ENCODE measurements at regions not wholly inside any gene's neighbourhood (a gene's known extent, or its start where the extent isn't known, plus 50 kb on each side); places are given as distances from the start of the nearest gene placed in this dataset.

GRCh38 chr3:29167180-29167579 lies 113.7 kb upstream of the RBMS3 start:
- H3K9me3 Mint-ChIP-seq, result peaks cover 14% of the 10 kb centered on the region
- no peaks in the 10 kb centered on the region for H3K27me3 Mint-ChIP-seq (ENCODE audit: low read depth)
- peaks cover 2% of the 10 kb centered on the region for H3K36me3 Mint-ChIP-seq (ENCODE audit: low read depth)
- H3K27ac Mint-ChIP-seq (ENCODE audit: unreplicated experiment), result no peak overlapping the region
- H3K4me1 Mint-ChIP-seq, result peaks cover 33% of the 10 kb centered on the region
- TF ChIP-seq, protein P1, sequence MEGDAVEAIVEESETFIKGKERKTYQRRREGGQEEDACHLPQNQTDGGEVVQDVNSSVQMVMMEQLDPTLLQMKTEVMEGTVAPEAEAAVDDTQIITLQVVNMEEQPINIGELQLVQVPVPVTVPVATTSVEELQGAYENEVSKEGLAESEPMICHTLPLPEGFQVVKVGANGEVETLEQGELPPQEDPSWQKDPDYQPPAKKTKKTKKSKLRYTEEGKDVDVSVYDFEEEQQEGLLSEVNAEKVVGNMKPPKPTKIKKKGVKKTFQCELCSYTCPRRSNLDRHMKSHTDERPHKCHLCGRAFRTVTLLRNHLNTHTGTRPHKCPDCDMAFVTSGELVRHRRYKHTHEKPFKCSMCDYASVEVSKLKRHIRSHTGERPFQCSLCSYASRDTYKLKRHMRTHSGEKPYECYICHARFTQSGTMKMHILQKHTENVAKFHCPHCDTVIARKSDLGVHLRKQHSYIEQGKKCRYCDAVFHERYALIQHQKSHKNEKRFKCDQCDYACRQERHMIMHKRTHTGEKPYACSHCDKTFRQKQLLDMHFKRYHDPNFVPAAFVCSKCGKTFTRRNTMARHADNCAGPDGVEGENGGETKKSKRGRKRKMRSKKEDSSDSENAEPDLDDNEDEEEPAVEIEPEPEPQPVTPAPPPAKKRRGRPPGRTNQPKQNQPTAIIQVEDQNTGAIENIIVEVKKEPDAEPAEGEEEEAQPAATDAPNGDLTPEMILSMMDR (conservative IDR thresholded peaks at IDR 0.05), result no peak
- no peak for DNase-seq (ENCODE audit: low read depth, low spot score)
- no peak overlapping the region for H3K4me3 Mint-ChIP-seq

- H3K4me3 Mint-ChIP-seq, result no peak overlapping the region
- H3K27ac Mint-ChIP-seq (ENCODE audit: unreplicated experiment), result no peak overlapping the region
- H3K27me3 Mint-ChIP-seq (ENCODE audit: low read depth), result no peaks in the 10 kb centered on the region
- DNase-seq (ENCODE audit: low read depth, low spot score), result no peak
- peaks cover 38% of the 10 kb centered on the region for H3K4me1 Mint-ChIP-seq
- TF ChIP-seq, protein P1 (conservative IDR thresholded peaks at IDR 0.05), result no peak
- peaks cover under 1% of the 10 kb centered on the region for H3K36me3 Mint-ChIP-seq (ENCODE audit: low read depth)
- peaks cover 11% of the 10 kb centered on the region for H3K9me3 Mint-ChIP-seq
These were observed 112.8 kb upstream of the RBMS3 start for GRCh38 chr3:29168081-29168480.

- no peak overlapping the region for H3K4me3 Mint-ChIP-seq
- H3K4me1 Mint-ChIP-seq, result peaks cover 41% of the 10 kb centered on the region
- no peaks in the 10 kb centered on the region for H3K27me3 Mint-ChIP-seq (ENCODE audit: low read depth)
- H3K27ac Mint-ChIP-seq (ENCODE audit: unreplicated experiment), result no peak overlapping the region
- no peak for DNase-seq (ENCODE audit: low read depth, low spot score)
- peaks cover 8% of the 10 kb centered on the region for H3K9me3 Mint-ChIP-seq
- no peaks in the 10 kb centered on the region for H3K36me3 Mint-ChIP-seq (ENCODE audit: low read depth)
- TF ChIP-seq, protein P1 (conservative IDR thresholded peaks at IDR 0.05), result no peak
These were observed 112.2 kb upstream of the RBMS3 start for GRCh38 chr3:29168696-29169095.

- H3K9me3 Mint-ChIP-seq, result peaks cover 7% of the 10 kb centered on the region
- H3K4me1 Mint-ChIP-seq, result peaks cover 41% of the 10 kb centered on the region
- DNase-seq (ENCODE audit: low read depth, low spot score), result no peak
- H3K27me3 Mint-ChIP-seq (ENCODE audit: low read depth), result no peaks in the 10 kb centered on the region
- H3K4me3 Mint-ChIP-seq, result no peak overlapping the region
- TF ChIP-seq, protein P1 (conservative IDR thresholded peaks at IDR 0.05), result no peak
- H3K36me3 Mint-ChIP-seq (ENCODE audit: low read depth), result no peaks in the 10 kb centered on the region
- H3K27ac Mint-ChIP-seq (ENCODE audit: unreplicated experiment), result no peak overlapping the region
These were observed 111.4 kb upstream of the RBMS3 start for GRCh38 chr3:29169451-29169850.

GRCh38 chr3:29171043-29171990 lies 109.6 kb upstream of the RBMS3 start:
- TF ChIP-seq, protein P1 (conservative IDR thresholded peaks at IDR 0.05), result no peak
- Mint-ChIP-seq H3K9me3 (peaks cover 7% of the 10 kb centered on the region), H3K4me3 (peak overlapping the region; percentile 65), H3K27ac (ENCODE audit: unreplicated experiment) (peak overlapping the region; percentile 58), H3K4me1 (peaks cover 43% of the 10 kb centered on the region), H3K27me3 (ENCODE audit: low read depth) (no peaks in the 10 kb centered on the region), H3K36me3 (ENCODE audit: low read depth) (no peaks in the 10 kb centered on the region)
- no peak for DNase-seq (ENCODE audit: low read depth, low spot score)
